ENCODE measurements at regions not wholly inside any gene's neighbourhood (a gene's known extent, or its start where the extent isn't known, plus 50 kb on each side); places are given as distances from the start of the nearest gene placed in this dataset.

GRCh38 chr13:89786531-89786930 lies 1561.0 kb upstream of the MIR17HG start:
- DNase-seq = no peak

- DNase-seq = no peak
Measured at GRCh38 chr13:89790696-89791095, 1556.8 kb upstream of the MIR17HG start.

GRCh38 chr13:89791971-89792630 lies 1555.4 kb upstream of the MIR17HG start:
- no peak for DNase-seq

GRCh38 chr13:89796196-89796595 lies 1551.3 kb upstream of the MIR17HG start:
- DNase-seq = no peak

- no peak for DNase-seq
Measured at GRCh38 chr13:89803839-89804238, 1543.6 kb upstream of the MIR17HG start.

GRCh38 chr13:89806594-89806993 lies 1540.9 kb upstream of the MIR17HG start:
- DNase-seq = no peak

- DNase-seq = no peak
Measured at GRCh38 chr13:89812856-89813255, 1534.6 kb upstream of the MIR17HG start.

- no peak for DNase-seq
Measured at GRCh38 chr13:89816404-89816803, 1531.1 kb upstream of the MIR17HG start.

- no peak for DNase-seq
Measured at GRCh38 chr13:89822467-89822866, 1525.0 kb upstream of the MIR17HG start.

GRCh38 chr13:89827552-89827951 lies 1519.9 kb upstream of the MIR17HG start:
- DNase-seq = peak in 5 of 51 donors; percentile 1 to 31 (median 3)

- DNase-seq = no peak
Measured at GRCh38 chr13:89828506-89828905, 1519.0 kb upstream of the MIR17HG start.

- no peak for DNase-seq
Measured at GRCh38 chr13:89831157-89831556, 1516.3 kb upstream of the MIR17HG start.

GRCh38 chr13:89832827-89833226 lies 1514.7 kb upstream of the MIR17HG start:
- no peak for DNase-seq

GRCh38 chr13:89843621-89844020 lies 1503.9 kb upstream of the MIR17HG start:
- DNase-seq = no peak

- no peak for DNase-seq
Measured at GRCh38 chr13:89845874-89846273, 1501.6 kb upstream of the MIR17HG start.

- DNase-seq = no peak
Measured at GRCh38 chr13:89846926-89847585, 1500.4 kb upstream of the MIR17HG start.

GRCh38 chr13:89852570-89852969 lies 1494.9 kb upstream of the MIR17HG start:
- no peak for DNase-seq

GRCh38 chr13:89856512-89856911 lies 1491.0 kb upstream of the MIR17HG start:
- DNase-seq = no peak

GRCh38 chr13:89857502-89857901 lies 1490.0 kb upstream of the MIR17HG start:
- DNase-seq = no peak

- DNase-seq = no peak
Measured at GRCh38 chr13:89862011-89862690, 1485.3 kb upstream of the MIR17HG start.

- no peak for DNase-seq
Measured at GRCh38 chr13:89862691-89863036, 1484.8 kb upstream of the MIR17HG start.

- no peak for DNase-seq
Measured at GRCh38 chr13:89865164-89866064, 1482.1 kb upstream of the MIR17HG start.

Data from hypothalamus (tissue), 51 donors.